ENCODE measurements at regions not wholly inside any gene's neighbourhood (a gene's known extent, or its start where the extent isn't known, plus 50 kb on each side); places are given as distances from the start of the nearest gene placed in this dataset.

DNA sequence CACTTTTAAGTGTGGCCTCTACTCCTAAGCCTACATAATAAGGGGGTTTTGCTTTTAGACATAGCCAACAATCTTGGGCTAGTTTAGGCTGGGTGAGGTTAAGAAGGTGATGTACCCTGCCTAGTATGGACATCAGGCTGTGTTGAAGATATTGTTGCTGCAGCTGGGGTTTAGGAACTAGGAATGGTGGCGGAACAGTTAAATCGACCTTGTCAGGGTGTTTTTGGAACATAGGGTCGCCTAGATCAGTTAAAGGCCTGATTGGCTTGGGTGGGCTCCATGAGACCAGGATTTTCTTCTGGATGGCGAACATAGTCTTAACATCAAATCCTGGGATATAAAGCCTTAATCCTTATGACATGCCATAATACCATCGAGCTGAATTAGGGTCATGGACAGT, 156.1 kb downstream of the TRIM27 start:
- TF ChIP-seq, protein P1, sequence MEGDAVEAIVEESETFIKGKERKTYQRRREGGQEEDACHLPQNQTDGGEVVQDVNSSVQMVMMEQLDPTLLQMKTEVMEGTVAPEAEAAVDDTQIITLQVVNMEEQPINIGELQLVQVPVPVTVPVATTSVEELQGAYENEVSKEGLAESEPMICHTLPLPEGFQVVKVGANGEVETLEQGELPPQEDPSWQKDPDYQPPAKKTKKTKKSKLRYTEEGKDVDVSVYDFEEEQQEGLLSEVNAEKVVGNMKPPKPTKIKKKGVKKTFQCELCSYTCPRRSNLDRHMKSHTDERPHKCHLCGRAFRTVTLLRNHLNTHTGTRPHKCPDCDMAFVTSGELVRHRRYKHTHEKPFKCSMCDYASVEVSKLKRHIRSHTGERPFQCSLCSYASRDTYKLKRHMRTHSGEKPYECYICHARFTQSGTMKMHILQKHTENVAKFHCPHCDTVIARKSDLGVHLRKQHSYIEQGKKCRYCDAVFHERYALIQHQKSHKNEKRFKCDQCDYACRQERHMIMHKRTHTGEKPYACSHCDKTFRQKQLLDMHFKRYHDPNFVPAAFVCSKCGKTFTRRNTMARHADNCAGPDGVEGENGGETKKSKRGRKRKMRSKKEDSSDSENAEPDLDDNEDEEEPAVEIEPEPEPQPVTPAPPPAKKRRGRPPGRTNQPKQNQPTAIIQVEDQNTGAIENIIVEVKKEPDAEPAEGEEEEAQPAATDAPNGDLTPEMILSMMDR (IDR thresholded peaks at IDR 0.05; ENCODE audit: insufficient read depth, low read depth, low read length) = no peak
- no peak for TF ChIP-seq EZH2 (IDR thresholded peaks at IDR 0.05; ENCODE audit: insufficient read depth, low read length)
